ENCODE measurements at regions not wholly inside any gene's neighbourhood (a gene's known extent, or its start where the extent isn't known, plus 50 kb on each side); places are given as distances from the start of the nearest gene placed in this dataset.
"Not testable (repeated sequence)": the region's sequence is repeated elsewhere in the genome, so short reads cannot be mapped to it uniquely, and the experiment has no call there.

DNA sequence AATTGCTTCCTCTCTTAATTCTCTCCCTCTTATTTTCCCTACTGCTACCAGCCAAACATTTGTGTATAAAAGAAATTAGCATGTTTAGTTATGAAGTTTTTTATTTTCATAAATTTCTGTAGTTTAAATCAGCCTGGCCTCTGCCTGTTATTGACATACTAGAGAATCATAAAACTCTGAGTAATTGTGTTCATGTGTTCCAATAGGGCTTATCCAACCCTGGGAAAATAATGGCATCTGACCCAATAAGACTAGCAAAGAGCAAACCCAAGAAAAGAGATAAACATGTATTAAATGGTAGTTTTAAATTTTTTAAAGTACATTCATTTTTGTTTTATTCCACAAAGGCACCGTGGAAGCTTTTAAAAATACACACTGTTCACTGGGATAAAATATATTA, 404.3 kb downstream of the HLX start:
- no peaks in the 10 kb centered on the region for H3K36me3 ChIP-seq (ENCODE audit: control insufficient read depth in 2 of 2, extremely low read depth in 1 of 2, insufficient read depth in 2 of 2, low read length in 2 of 2)
- H3K9me1 ChIP-seq (replicated peaks; ENCODE audit: control insufficient read depth, extremely low read depth, insufficient read depth, low read length), result no peaks in the 10 kb centered on the region
- no peaks in the 10 kb centered on the region for H3K79me2 ChIP-seq (ENCODE audit: control insufficient read depth, insufficient read depth, low read length)
- POLR2A ChIA-PET, result no interaction called here
- no peak overlapping the region for H3K4me3 ChIP-seq (replicated peaks in 1 of 3; ENCODE audit: insufficient read depth in 1 of 3, low read depth in 1 of 3, low read length in 3 of 3)
- intact Hi-C loops (cut with micrococcal nuclease), result loop anchor here (5.0 kb wide), 1 partner anchor 154 kb away; no protein-coding TSS in a partner anchor
- H3K9me3 ChIP-seq (replicated peaks; ENCODE audit: control insufficient read depth, insufficient read depth, low read length), result no peaks in the 10 kb centered on the region
- H3K4me1 ChIP-seq (ENCODE audit: control insufficient read depth, extremely low read depth, insufficient read depth, low read length), result no peaks in the 10 kb centered on the region
- no peak overlapping the region for H3K27ac ChIP-seq (ENCODE audit: insufficient read depth, low read depth, low read length)
- CTCF ChIA-PET, result interaction anchor here (2.3 kb wide), 1 partner anchor 20 kb away, joined by 16 read pairs; no protein-coding TSS in a partner anchor
- H3K27me3 ChIP-seq (ENCODE audit: control insufficient read depth in 2 of 2, insufficient read depth in 2 of 2, low read length in 2 of 2), result peaks cover 0 to 1% of the 10 kb centered on the region in 2 experiments
- BruUV-seq (replicated peaks), result no TSS peak
- dilution Hi-C loops (cut with MboI; ENCODE audit: extremely low pct_ligation_motif_present, low sequenced_read_pairs), result no loop called here
- H3K4me2 ChIP-seq (ENCODE audit: insufficient read depth, low read length), result no peak overlapping the region
- DNase-seq (ENCODE audit: low read depth, low spot score) (no peak), FAIRE-seq (no peak)
- TF ChIP-seq EZH2 (IDR thresholded peaks at IDR 0.05; ENCODE audit: borderline replicate concordance, low read depth, low read length, severe bottlenecking) (no peak), FOS (IDR thresholded peaks at IDR 0.05; ENCODE audit: borderline replicate concordance, insufficient read depth, low read length) (no peak), POLR2A (IDR thresholded peaks at IDR 0.05; ENCODE audit: low read depth, low read length) (no peak), POLR2AphosphoS5 (IDR thresholded peaks at IDR 0.05; ENCODE audit: insufficient read depth, low read depth, low read length) (no peak), GATA2 (IDR thresholded peaks at IDR 0.05; ENCODE audit: insufficient read depth, insufficient read length, low read depth, low read length) (no peak)
- TF ChIP-seq, protein P1, sequence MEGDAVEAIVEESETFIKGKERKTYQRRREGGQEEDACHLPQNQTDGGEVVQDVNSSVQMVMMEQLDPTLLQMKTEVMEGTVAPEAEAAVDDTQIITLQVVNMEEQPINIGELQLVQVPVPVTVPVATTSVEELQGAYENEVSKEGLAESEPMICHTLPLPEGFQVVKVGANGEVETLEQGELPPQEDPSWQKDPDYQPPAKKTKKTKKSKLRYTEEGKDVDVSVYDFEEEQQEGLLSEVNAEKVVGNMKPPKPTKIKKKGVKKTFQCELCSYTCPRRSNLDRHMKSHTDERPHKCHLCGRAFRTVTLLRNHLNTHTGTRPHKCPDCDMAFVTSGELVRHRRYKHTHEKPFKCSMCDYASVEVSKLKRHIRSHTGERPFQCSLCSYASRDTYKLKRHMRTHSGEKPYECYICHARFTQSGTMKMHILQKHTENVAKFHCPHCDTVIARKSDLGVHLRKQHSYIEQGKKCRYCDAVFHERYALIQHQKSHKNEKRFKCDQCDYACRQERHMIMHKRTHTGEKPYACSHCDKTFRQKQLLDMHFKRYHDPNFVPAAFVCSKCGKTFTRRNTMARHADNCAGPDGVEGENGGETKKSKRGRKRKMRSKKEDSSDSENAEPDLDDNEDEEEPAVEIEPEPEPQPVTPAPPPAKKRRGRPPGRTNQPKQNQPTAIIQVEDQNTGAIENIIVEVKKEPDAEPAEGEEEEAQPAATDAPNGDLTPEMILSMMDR (IDR thresholded peaks at IDR 0.05; ENCODE audit: extremely low read depth in 1 of 2, insufficient read depth in 1 of 2, low read depth in 1 of 2, low read length in 2 of 2), result no peak
- no peak overlapping the region for H3K9ac ChIP-seq (replicated peaks; ENCODE audit: extremely low read depth, insufficient read depth, low read length)
- H4K20me1 ChIP-seq (replicated peaks; ENCODE audit: control insufficient read depth, extremely low read depth, insufficient read depth, low read length), result no peaks in the 10 kb centered on the region
- H2AFZ ChIP-seq (ENCODE audit: low read depth, low read length), result no peak overlapping the region

GRCh38 chr1:221284028-221284427, 404.8 kb downstream of the HLX start:
- Histone ChIP-seq H4K20me1 (replicated peaks; ENCODE audit: control insufficient read depth, extremely low read depth, insufficient read depth, low read length) (no peaks in the 10 kb centered on the region), H3K4me2 (ENCODE audit: insufficient read depth, low read length) (no peak overlapping the region), H3K79me2 (ENCODE audit: control insufficient read depth, insufficient read depth, low read length) (no peaks in the 10 kb centered on the region), H3K36me3 (ENCODE audit: control insufficient read depth in 2 of 2, extremely low read depth in 1 of 2, insufficient read depth in 2 of 2, low read length in 2 of 2) (no peaks in the 10 kb centered on the region), H3K9me3 (replicated peaks; ENCODE audit: control insufficient read depth, insufficient read depth, low read length) (no peaks in the 10 kb centered on the region), H3K4me1 (ENCODE audit: control insufficient read depth, extremely low read depth, insufficient read depth, low read length) (no peaks in the 10 kb centered on the region), H3K27ac (ENCODE audit: insufficient read depth, low read depth, low read length) (no peak overlapping the region), H3K9ac (replicated peaks; ENCODE audit: extremely low read depth, insufficient read depth, low read length) (no peak overlapping the region), H3K4me3 (replicated peaks in 1 of 3; ENCODE audit: insufficient read depth in 1 of 3, low read depth in 1 of 3, low read length in 3 of 3) (no peak overlapping the region), H3K27me3 (ENCODE audit: control insufficient read depth in 2 of 2, insufficient read depth in 2 of 2, low read length in 2 of 2) (peaks cover 0 to 1% of the 10 kb centered on the region in 2 experiments), H3K9me1 (replicated peaks; ENCODE audit: control insufficient read depth, extremely low read depth, insufficient read depth, low read length) (no peaks in the 10 kb centered on the region), H2AFZ (ENCODE audit: low read depth, low read length) (no peak overlapping the region)
- DNase-seq (ENCODE audit: low read depth, low spot score) (peak; percentile 56), FAIRE-seq (peak; percentile 12)
- POLR2A ChIA-PET, result no interaction called here
- TF ChIP-seq MYC (IDR thresholded peaks at IDR 0.05; ENCODE audit: low read depth, low read length), result no peak
- no peak for TF ChIP-seq FOS (IDR thresholded peaks at IDR 0.05; ENCODE audit: borderline replicate concordance, insufficient read depth, low read length)
- TF ChIP-seq JUN (IDR thresholded peaks at IDR 0.05; ENCODE audit: borderline replicate concordance, insufficient read depth, insufficient read length, low read depth), result no peak
- no peak for TF ChIP-seq GATA2 (IDR thresholded peaks at IDR 0.05; ENCODE audit: insufficient read depth, insufficient read length, low read depth, low read length)
- no peak for TF ChIP-seq EZH2 (IDR thresholded peaks at IDR 0.05; ENCODE audit: borderline replicate concordance, low read depth, low read length, severe bottlenecking)
- BruUV-seq (replicated peaks), result no TSS peak
- CTCF ChIA-PET, result interaction anchor here (1.0 to 2.3 kb wide), 2 partner anchors 20 to 147 kb away, joined by 3 to 16 read pairs; no protein-coding TSS in a partner anchor
- intact Hi-C loops (cut with micrococcal nuclease), result loop anchor here (5.0 kb wide), 1 partner anchor 153 kb away; no protein-coding TSS in a partner anchor
- dilution Hi-C loops (cut with MboI; ENCODE audit: extremely low pct_ligation_motif_present, low sequenced_read_pairs), result no loop called here

DNA sequence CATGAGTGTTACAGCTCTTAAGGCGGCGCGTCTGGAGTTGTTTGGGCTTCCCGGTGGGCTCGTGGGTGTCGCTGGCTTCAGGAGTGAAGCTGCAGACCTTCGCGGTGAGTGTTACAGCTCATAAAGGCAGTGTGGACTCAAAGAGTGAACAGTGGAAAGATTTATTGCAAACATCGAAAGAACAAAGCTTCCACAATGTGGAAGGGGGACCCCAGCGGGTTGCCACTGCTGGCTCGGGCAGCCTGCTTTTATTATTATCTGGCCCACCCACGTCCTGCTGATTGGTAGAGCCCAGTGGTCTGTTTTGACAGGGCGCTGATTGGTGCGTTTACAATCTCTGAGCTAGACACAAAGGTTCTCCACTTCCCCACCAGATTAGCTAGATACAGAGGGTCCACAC, 405.7 kb downstream of the HLX start:
- H2AFZ ChIP-seq (ENCODE audit: low read depth, low read length); H3K79me2 ChIP-seq (ENCODE audit: control insufficient read depth, insufficient read depth, low read length); H3K4me2 ChIP-seq (ENCODE audit: insufficient read depth, low read length); H3K9ac ChIP-seq (replicated peaks; ENCODE audit: extremely low read depth, insufficient read depth, low read length); H3K27ac ChIP-seq (ENCODE audit: insufficient read depth, low read depth, low read length); H3K9me1 ChIP-seq (replicated peaks; ENCODE audit: control insufficient read depth, extremely low read depth, insufficient read depth, low read length); DNase-seq (ENCODE audit: low read depth, low spot score); POLR2A ChIA-PET; H3K27me3 ChIP-seq (ENCODE audit: control insufficient read depth in 2 of 2, insufficient read depth in 2 of 2, low read length in 2 of 2); H4K20me1 ChIP-seq (replicated peaks; ENCODE audit: control insufficient read depth, extremely low read depth, insufficient read depth, low read length); FAIRE-seq; dilution Hi-C loops (cut with MboI; ENCODE audit: extremely low pct_ligation_motif_present, low sequenced_read_pairs); H3K36me3 ChIP-seq (ENCODE audit: control insufficient read depth in 2 of 2, extremely low read depth in 1 of 2, insufficient read depth in 2 of 2, low read length in 2 of 2); H3K4me1 ChIP-seq (ENCODE audit: control insufficient read depth, extremely low read depth, insufficient read depth, low read length); BruUV-seq (replicated peaks); H3K4me3 ChIP-seq (replicated peaks in 1 of 3; ENCODE audit: insufficient read depth in 1 of 3, low read depth in 1 of 3, low read length in 3 of 3); H3K9me3 ChIP-seq (replicated peaks; ENCODE audit: control insufficient read depth, insufficient read depth, low read length): not testable (repeated sequence)
- CTCF ChIA-PET, result interaction anchor here (1.0 to 2.3 kb wide), 3 partner anchors 21 to 146 kb away, joined by 3 to 16 read pairs (median 3); no protein-coding TSS in a partner anchor
- intact Hi-C loops (cut with micrococcal nuclease), result loop anchor here (5.0 kb wide), 1 partner anchor 152 kb away; no protein-coding TSS in a partner anchor
